ENCODE measurements at regions not wholly inside any gene's neighbourhood (a gene's known extent, or its start where the extent isn't known, plus 50 kb on each side); places are given as distances from the start of the nearest gene placed in this dataset.

DNA sequence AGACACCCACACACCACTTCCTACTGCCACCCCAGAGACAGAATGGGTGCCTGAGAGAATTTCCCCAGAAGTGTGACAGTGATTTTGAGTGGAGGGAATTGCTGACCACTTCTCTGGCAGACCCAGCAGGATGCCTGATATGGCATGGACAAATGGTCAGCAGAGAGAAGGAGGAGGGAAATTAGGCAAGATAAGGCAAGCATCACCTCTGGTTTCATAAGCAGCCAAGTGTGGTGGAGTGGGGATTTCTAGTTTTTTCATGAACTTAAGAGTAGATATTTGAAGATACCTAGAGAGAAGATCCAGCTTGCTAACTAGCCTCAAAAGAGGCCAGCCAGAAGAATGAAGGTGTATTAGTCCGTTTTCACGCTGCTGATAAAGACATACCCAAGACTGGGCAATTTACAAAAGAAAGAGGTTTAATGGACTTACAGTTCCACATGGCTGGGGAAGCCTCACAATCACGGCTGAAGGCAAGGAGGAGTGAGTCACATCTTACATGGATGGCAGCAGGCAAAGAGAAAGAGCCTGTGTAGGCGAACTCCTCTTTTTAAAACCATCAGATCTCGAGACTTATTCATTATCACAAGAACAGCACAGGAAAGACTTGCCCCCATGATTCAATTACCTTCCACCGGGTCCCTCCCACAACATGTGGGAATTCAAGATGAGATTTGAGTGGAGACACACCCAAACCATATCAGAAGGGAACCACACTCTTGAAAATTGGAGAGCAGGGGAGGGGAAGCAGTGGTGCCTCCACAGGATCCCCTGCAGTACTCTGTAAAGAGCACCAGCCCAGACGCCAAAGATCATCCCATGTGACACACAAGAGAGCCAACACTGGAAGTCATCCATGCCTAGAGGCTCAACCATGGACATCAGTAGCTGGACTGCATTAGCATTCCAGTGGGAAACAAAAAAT, 64.2 kb downstream of the RBM43 start:
- no peak for DNase-seq (ENCODE audit: low read depth in 3 of 3)

DNA sequence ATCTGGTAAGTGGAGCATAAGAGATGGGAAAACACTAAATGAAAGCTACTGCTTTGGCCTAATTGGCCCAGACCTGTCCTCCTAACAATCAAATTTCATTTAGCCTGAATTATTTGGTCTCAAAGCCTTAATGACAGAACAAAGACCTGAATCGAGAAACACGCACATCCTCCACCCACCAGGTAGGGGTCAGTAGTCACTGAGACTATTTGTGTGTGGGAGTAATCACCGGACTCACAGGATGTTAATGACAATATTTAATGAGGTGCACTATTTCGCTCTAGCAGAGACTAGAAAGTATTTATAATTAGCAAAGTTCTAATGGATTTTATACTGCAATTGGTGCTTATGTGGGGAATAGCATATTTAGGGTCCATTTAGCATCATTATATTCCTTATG, 68.1 kb downstream of the RBM43 start:
- DNase-seq (ENCODE audit: low read depth in 3 of 3): no peak

DNA sequence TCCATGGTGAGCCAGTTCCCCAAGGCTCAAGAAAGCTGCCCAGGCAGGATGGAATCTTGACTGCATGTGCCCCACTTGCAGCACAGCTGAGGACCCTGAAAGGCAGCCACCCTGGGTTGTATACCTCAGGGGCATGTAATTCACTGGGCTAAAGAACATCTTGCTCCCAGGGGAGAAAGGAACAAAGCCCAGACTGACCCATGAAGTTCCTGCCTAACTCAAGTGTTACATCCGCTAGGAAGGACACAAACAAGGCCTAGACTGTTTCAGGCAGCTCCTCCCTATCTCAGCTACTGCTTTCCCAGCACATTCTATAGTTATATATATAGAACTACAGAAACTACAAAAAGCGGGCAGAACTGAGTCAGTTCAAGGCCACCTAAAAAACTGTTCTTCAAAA, 69.0 kb downstream of the RBM43 start:
- DNase-seq (ENCODE audit: low read depth in 3 of 3): no peak

DNA sequence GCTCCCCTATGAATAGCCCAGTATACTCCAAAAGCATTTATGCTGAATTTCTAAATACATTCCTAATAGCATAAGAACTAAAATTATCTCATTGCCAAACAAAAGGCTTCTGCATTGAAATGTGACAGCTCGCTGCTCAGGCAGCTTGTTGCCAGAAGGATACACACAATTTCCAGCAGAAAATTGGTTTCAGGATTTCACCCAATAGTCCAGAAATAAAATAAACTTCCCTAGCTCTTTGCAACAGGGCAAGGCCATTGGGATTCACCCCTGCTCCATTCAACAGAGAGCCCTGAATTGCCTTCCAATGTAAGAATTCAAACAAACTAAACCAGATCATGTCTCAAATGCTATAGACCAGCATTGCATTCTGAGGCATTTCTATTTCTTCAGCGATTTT, 70.7 kb downstream of the RBM43 start:
- no peak for DNase-seq (ENCODE audit: low read depth in 3 of 3)

DNA sequence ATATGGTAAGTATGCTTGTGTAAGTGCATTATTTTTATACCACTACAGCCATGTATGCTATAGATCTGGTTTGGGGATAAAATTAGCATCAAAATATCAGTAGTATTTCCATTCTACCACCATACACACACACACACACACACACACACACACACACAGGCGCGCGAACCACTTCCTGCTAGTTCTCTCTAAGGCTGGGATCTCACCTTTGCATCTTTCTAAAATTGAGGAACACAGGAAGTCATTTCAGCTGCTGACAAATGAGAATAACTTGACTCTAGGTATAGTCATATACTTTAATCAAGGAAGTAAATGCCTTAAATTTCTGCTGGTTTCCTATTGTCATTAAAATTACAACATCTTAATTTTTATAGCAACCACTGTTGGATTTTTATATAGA, 72.5 kb downstream of the RBM43 start:
- DNase-seq (ENCODE audit: low read depth in 3 of 3): peak in 1 of 3 experiments; percentile 2

DNA sequence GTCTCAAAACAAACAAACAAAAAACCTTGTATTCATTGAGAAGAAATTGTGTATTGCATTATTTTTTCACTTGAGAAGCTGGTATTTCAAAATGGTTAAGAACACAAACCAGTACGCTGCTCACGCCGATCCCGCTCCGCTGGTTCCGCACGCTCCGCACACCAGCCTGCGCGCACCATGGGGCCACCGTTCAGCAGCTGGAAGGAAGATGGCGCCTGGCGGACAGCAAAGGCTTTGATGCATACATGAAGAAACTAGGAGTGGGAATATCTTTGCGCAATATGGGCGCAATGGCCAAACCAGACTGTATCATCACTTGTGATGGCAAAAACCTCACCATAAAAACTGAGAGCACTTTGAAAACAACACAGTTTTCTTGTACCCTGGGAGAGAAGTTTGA, 75.7 kb downstream of the RBM43 start:
- no peak for DNase-seq (ENCODE audit: low read depth in 3 of 3)

- no peak for DNase-seq (ENCODE audit: low read depth in 3 of 3)
These were observed 78.5 kb downstream of the RBM43 start for GRCh38 chr2:151182899-151183809.

GRCh38 chr2:151182396-151182795, 79.3 kb downstream of the RBM43 start:
- DNase-seq (ENCODE audit: low read depth in 3 of 3): no peak

- DNase-seq (ENCODE audit: low read depth in 3 of 3): no peak
These were observed 80.1 kb downstream of the RBM43 start for GRCh38 chr2:151181524-151181923.

- DNase-seq (ENCODE audit: low read depth in 3 of 3): no peak
These were observed 81.5 kb downstream of the RBM43 start for GRCh38 chr2:151180123-151180522.

- no peak for DNase-seq (ENCODE audit: low read depth in 3 of 3)
These were observed 83.5 kb downstream of the RBM43 start for GRCh38 chr2:151178207-151178606.

DNA sequence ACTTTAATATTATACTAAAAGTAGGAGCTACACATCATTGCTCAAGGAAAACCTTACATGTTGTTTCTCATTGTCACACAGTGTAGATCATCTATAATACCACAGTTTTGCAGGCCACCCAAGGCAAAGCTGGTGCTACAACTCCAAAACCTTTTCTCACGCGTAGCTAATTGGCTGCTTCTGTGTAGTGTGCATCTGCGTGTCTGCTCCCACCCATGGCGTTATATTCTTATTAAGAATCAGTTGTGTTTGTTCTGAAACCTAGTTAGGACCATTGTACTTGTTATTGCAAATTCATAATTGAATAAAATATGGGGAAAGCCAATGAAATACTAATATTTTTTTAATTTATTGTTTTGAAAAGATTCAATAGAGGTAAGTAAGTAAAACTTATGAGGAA, 83.9 kb downstream of the RBM43 start:
- DNase-seq (ENCODE audit: low read depth in 3 of 3): no peak

DNA sequence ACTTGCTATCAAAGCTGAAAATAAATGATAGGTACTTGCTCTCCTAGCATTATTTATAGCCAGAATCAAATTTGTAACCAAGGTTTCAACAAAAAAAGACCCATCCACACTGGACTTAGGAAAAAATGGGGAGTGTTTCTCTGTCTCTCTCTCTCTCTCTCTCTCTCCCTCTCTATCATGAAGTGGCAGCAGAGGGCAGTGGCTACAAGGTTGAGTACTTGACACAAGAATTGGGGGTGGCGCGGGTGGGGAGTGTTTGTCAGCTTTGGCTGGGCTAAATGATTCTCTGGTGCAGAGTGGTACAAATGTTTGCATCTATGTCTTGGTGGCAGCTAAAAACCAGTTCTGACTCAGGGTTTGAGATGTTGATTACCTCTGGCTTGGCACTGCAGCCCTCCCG, 85.0 kb downstream of the RBM43 start:
- no peak for DNase-seq (ENCODE audit: low read depth in 3 of 3)

- no peak for DNase-seq (ENCODE audit: low read depth in 3 of 3)
These were observed 85.8 kb downstream of the RBM43 start for GRCh38 chr2:151175864-151176263.

DNA sequence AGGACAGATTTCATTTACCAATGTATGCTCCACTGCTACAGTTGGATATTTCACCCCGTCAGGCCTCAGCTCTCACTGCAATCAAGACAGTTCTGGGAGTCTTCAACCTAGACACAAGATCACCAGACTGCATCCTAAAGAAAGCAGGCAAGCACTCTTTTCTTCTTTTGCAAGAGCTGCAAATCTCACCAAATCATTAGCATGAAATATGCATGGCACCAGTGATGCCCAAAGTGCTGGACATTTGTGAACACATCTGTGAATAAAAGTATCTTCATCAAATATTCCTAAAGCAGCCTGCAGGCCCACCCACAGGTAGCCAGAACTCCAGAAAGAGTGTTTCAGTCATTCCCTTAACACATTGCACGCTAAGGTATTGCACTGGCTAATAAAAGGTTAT, 87.5 kb downstream of the RBM43 start:
- DNase-seq (ENCODE audit: low read depth in 3 of 3): no peak

- no peak for DNase-seq (ENCODE audit: low read depth in 3 of 3)
These were observed 90.5 kb downstream of the RBM43 start for GRCh38 chr2:151171186-151171585.

DNA sequence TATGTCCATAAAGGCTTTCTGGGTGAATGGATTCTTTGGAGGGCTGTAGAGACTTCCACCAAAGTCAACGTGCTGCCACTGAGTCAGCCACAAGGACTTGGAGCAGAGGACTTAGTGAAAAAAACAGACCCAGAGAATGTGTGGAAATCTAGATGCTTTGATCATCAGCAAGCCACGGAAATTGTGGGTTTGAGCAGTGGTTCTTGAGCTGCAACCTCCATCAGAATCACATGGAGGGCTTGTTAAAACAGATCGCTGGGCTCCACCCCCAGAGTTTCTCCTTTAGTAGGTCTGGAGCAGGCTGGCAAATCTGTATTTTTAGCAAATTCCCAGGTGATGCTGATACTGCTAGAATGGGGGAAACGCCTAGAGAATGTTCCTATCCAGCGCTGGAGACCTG, 95.3 kb downstream of the RBM43 start:
- DNase-seq (ENCODE audit: low read depth in 3 of 3): no peak

DNA sequence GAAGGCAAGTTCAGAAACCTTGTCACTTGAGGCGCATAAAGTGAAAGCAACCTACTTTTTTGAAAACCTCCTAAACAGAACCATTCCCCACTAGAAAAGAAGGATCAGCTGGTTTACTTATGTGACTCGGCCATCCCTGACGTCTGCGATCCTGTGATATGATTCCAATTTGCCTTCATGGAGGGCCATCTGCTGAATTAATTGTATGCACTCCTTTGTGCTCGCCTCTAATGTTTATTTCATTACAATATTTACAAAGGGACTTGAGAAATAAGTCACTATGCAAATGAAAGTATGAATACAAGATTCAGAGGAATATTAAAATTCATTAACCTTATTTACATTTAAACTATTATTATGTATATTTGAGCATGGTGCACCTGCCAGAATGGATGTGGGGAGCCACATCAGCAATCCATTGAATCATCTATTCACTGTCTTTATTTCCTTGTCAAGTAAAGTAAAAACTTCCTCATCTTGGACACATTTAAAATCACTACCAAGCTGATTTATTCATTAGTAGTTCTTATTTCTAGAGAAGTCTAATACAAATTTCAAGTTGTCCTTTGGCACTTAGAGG, 96.5 kb downstream of the RBM43 start:
- no peak for DNase-seq (ENCODE audit: low read depth in 3 of 3)

DNA sequence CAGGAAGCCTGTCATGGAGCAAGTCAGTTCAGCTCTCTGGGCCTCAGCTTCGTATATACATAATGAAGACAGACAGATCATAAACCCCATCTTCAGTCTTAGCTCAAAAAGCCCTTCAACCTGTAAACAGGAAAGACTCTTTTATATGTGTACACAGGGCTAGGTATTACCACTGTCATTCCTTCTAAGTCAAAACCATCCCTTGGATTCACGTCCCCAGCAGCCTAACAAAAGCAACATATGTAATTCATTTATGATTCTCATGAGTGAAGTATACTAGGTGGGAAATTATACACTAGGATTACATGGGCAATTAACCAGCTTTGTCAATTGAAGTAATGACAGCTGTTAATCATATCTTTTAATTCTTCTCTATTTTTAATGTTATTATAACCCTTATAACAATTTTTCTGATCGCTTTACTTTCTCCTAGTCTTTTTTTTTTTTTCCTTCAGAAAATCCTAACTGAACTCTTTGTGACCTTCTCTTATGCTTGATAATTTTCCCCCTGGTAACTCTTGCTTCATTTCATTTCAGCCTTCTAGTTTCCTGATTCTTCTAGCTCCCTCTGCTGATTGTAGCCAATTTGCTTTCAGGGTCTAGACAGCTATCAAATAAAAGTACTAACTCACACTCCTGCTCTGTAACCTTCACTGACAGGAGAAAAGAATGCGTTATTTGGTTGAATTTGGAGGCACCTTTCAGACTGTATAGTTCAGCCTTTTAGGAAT, 99.7 kb downstream of the RBM43 start:
- no peak for DNase-seq (ENCODE audit: low read depth in 3 of 3)

- no peak for DNase-seq (ENCODE audit: low read depth in 3 of 3)
These were observed 102.5 kb downstream of the RBM43 start for GRCh38 chr2:151159109-151159662.

- no peak for DNase-seq (ENCODE audit: low read depth in 3 of 3)
These were observed 104.5 kb downstream of the RBM43 start for GRCh38 chr2:151157000-151157735.

All from stimulated activated CD4-positive, alpha-beta T cell treated with anti-CD3 and anti-CD28 coated beads, TNF-alpha, amount 100 ng/mL, for 24 hours (primary cell).